ENCODE measurements at regions not wholly inside any gene's neighbourhood (a gene's known extent, or its start where the extent isn't known, plus 50 kb on each side); places are given as distances from the start of the nearest gene placed in this dataset.

GRCh38 chr12:67819902-67820301 is 169.3 kb upstream of the IFNG-AS1 start:
- H3K4me2 ChIP-seq (ENCODE audit: low read depth, low read length, poor library complexity, severe bottlenecking) = no peak overlapping the region
- no peaks in the 10 kb centered on the region for H4K20me1 ChIP-seq (ENCODE audit: low read depth, low read length)
- no peak overlapping the region for H2AFZ ChIP-seq (ENCODE audit: low read depth, low read length, severe bottlenecking)
- 0 out of 2 replicates have a peak, but pooled peaks cover 4% of the 10 kb centered on the region for H3K9me3 ChIP-seq (ENCODE audit: insufficient read depth, low read length)
- H3K4me3 ChIP-seq (ENCODE audit: insufficient read depth, low read length, poor library complexity, severe bottlenecking) = no peak overlapping the region
- H3K9me2 ChIP-seq (replicated peaks; ENCODE audit: insufficient read depth, low read length) = no peaks in the 10 kb centered on the region
- TF ChIP-seq CTCF (IDR thresholded peaks at IDR 0.05; ENCODE audit: insufficient read depth, low read length, poor library complexity, severe bottlenecking) = no peak
- no peak for TF ChIP-seq EZH2phosphoT487 (conservative IDR thresholded peaks at IDR 0.05; ENCODE audit: low read length)
- no peaks in the 10 kb centered on the region for H3K36me3 ChIP-seq (ENCODE audit: low read length)
- H3K27ac ChIP-seq (ENCODE audit: low read depth, low read length) = no peak overlapping the region
- H3K27me3 ChIP-seq (ENCODE audit: low read length) = no peaks in the 10 kb centered on the region
- H3K79me2 ChIP-seq (ENCODE audit: insufficient read depth, low read length) = no peaks in the 10 kb centered on the region
- H3K9ac ChIP-seq (ENCODE audit: low read length) = no peak overlapping the region
- no peaks in the 10 kb centered on the region for H3F3A ChIP-seq (ENCODE audit: insufficient read depth)

GRCh38 chr12:67820694-67821093 is 168.6 kb upstream of the IFNG-AS1 start:
- Histone ChIP-seq H4K20me1 (ENCODE audit: low read depth, low read length) (no peaks in the 10 kb centered on the region), H3F3A (ENCODE audit: insufficient read depth) (no peaks in the 10 kb centered on the region), H3K79me2 (ENCODE audit: insufficient read depth, low read length) (no peaks in the 10 kb centered on the region), H3K9me3 (ENCODE audit: insufficient read depth, low read length) (no peaks in the 10 kb centered on the region), H3K4me3 (ENCODE audit: insufficient read depth, low read length, poor library complexity, severe bottlenecking) (no peak overlapping the region), H3K9ac (ENCODE audit: low read length) (no peak overlapping the region), H3K9me2 (replicated peaks; ENCODE audit: insufficient read depth, low read length) (no peaks in the 10 kb centered on the region), H3K27me3 (ENCODE audit: low read length) (no peaks in the 10 kb centered on the region), H2AFZ (ENCODE audit: low read depth, low read length, severe bottlenecking) (no peak overlapping the region), H3K36me3 (ENCODE audit: low read length) (no peaks in the 10 kb centered on the region), H3K27ac (ENCODE audit: low read depth, low read length) (no peak overlapping the region), H3K4me2 (ENCODE audit: low read depth, low read length, poor library complexity, severe bottlenecking) (no peak overlapping the region)
- TF ChIP-seq EZH2phosphoT487 (conservative IDR thresholded peaks at IDR 0.05; ENCODE audit: low read length) (no peak), CTCF (IDR thresholded peaks at IDR 0.05; ENCODE audit: insufficient read depth, low read length, poor library complexity, severe bottlenecking) (no peak)

GRCh38 chr12:67822826-67823225 is 166.4 kb upstream of the IFNG-AS1 start:
- no peak overlapping the region for H3K9ac ChIP-seq (ENCODE audit: low read length)
- H3K36me3 ChIP-seq (ENCODE audit: low read length) = no peaks in the 10 kb centered on the region
- H3K79me2 ChIP-seq (ENCODE audit: insufficient read depth, low read length) = no peaks in the 10 kb centered on the region
- H3F3A ChIP-seq (ENCODE audit: insufficient read depth) = no peaks in the 10 kb centered on the region
- no peaks in the 10 kb centered on the region for H4K20me1 ChIP-seq (ENCODE audit: low read depth, low read length)
- H3K27ac ChIP-seq (ENCODE audit: low read depth, low read length) = no peak overlapping the region
- H3K27me3 ChIP-seq (ENCODE audit: low read length) = no peaks in the 10 kb centered on the region
- H3K4me2 ChIP-seq (ENCODE audit: low read depth, low read length, poor library complexity, severe bottlenecking) = no peak overlapping the region
- no peak overlapping the region for H2AFZ ChIP-seq (ENCODE audit: low read depth, low read length, severe bottlenecking)
- no peak for TF ChIP-seq EZH2phosphoT487 (conservative IDR thresholded peaks at IDR 0.05; ENCODE audit: low read length)
- no peak for TF ChIP-seq CTCF (IDR thresholded peaks at IDR 0.05; ENCODE audit: insufficient read depth, low read length, poor library complexity, severe bottlenecking)
- no peaks in the 10 kb centered on the region for H3K9me3 ChIP-seq (ENCODE audit: insufficient read depth, low read length)
- H3K4me3 ChIP-seq (ENCODE audit: insufficient read depth, low read length, poor library complexity, severe bottlenecking) = no peak overlapping the region
- H3K9me2 ChIP-seq (replicated peaks; ENCODE audit: insufficient read depth, low read length) = no peaks in the 10 kb centered on the region

Data from SU-DHL-6 (cell line).